SK-N-SH treated with all-trans-retinoic acid at 6 μM for 48 hours (cell line): ENCODE measurements at regions not wholly inside any gene's neighbourhood (a gene's known extent, or its start where the extent isn't known, plus 50 kb on each side); places are given as distances from the start of the nearest gene placed in this dataset.

Source experiments
- CSDC2 ChIP-seq: fragments of 250-450 bp; sonication (Bioruptor Pico); IDR thresholded peaks from 2 replicates; pipeline ENCODE4 v1.5.0; 2020; ENCODE audit warnings: mild to moderate bottlenecking, moderate library complexity
- PATZ1 ChIP-seq: fragments of 250-450 bp; sonication (Bioruptor Pico); IDR thresholded peaks from 2 replicates; pipeline ENCODE4 v1.8.0; 2020; ENCODE audit warnings: mild to moderate bottlenecking, moderate library complexity, borderline replicate concordance
- PPARA ChIP-seq: fragments of 250-450 bp; sonication (Bioruptor Pico); IDR thresholded peaks from 2 replicates; pipeline ENCODE4 v1.5.0; 2020; ENCODE audit warnings: mild to moderate bottlenecking, borderline replicate concordance
- RARB ChIP-seq: fragments of 250-450 bp; sonication (Bioruptor Pico); IDR thresholded peaks from 2 replicates; pipeline ENCODE4 v1.8.0; 2021; ENCODE audit warnings: mild to moderate bottlenecking, moderate library complexity
- TOX ChIP-seq: fragments of 250-450 bp; sonication (Bioruptor Pico); IDR thresholded peaks from 2 replicates; pipeline ENCODE4 v1.8.0; 2021; ENCODE audit warnings: mild to moderate bottlenecking, moderate library complexity, borderline replicate concordance
- ZFP3 ChIP-seq: fragments of 250-450 bp; sonication (Bioruptor Pico); IDR thresholded peaks from 2 replicates; pipeline ENCODE4 v1.5.0; 2020; ENCODE audit warnings: mild to moderate bottlenecking, moderate library complexity
- ZNF70 ChIP-seq: fragments of 450-650 bp; formaldehyde crosslinking; IDR thresholded peaks from 2 replicates; pipeline ENCODE4 v1.5.0; 2020; ENCODE audit warnings: mild to moderate bottlenecking, moderate library complexity
- TF ChIP-seq, protein P1 (sequence below): fragments of 250-450 bp; sonication (Bioruptor Pico); IDR thresholded peaks from 2 replicates; pipeline ENCODE4 v1.5.1; 2020; ENCODE audit warnings: low read depth, mild to moderate bottlenecking, moderate library complexity

GRCh38 chr15:31587583-31587982, 260.9 kb downstream of the KLF13 start:
- TF ChIP-seq RARB (CRISPR knock-in tag): no peak
- no peak for TF ChIP-seq PPARA (CRISPR knock-in tag)
- no peak for TF ChIP-seq PATZ1 (CRISPR knock-in tag)
- TF ChIP-seq ZNF70: no peak
- no peak for TF ChIP-seq CSDC2 (CRISPR knock-in tag)
- no peak for TF ChIP-seq ZFP3 (CRISPR knock-in tag)
- no peak for TF ChIP-seq TOX (CRISPR knock-in tag)
- TF ChIP-seq, protein P1, sequence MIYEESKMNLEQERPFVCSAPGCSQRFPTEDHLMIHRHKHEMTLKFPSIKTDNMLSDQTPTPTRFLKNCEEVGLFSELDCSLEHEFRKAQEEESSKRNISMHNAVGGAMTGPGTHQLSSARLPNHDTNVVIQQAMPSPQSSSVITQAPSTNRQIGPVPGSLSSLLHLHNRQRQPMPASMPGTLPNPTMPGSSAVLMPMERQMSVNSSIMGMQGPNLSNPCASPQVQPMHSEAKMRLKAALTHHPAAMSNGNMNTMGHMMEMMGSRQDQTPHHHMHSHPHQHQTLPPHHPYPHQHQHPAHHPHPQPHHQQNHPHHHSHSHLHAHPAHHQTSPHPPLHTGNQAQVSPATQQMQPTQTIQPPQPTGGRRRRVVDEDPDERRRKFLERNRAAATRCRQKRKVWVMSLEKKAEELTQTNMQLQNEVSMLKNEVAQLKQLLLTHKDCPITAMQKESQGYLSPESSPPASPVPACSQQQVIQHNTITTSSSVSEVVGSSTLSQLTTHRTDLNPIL (CRISPR knock-in tag): no peak
